OCI-LY3 (cell line): ENCODE measurements at regions not wholly inside any gene's neighbourhood (a gene's known extent, or its start where the extent isn't known, plus 50 kb on each side); places are given as distances from the start of the nearest gene placed in this dataset.

Source experiments
- CTCF ChIP-seq: fragments of 200-600, 300-600 bp; sonication (generic); IDR thresholded peaks from 2 replicates; pipeline ENCODE4 v1.5.1; 2014; ENCODE audit warnings: antibody characterized with exemption, low read length, low read depth
- EZH2phosphoT487 ChIP-seq: fragments of 200-600 bp; shearing (Covaris generic); IDR thresholded peaks from 2 replicates; pipeline ENCODE4 v1.6.1; 2018; ENCODE audit warnings: antibody characterized with exemption, mixed run types, low read depth

- TF ChIP-seq CTCF (no peak), EZH2phosphoT487 (no peak)
Observed at GRCh38 chr2:6222296-6222695, 530.1 kb downstream of the SOX11 start.
